HG03103 (cell line): ENCODE measurements at regions not wholly inside any gene's neighbourhood (a gene's known extent, or its start where the extent isn't known, plus 50 kb on each side); places are given as distances from the start of the nearest gene placed in this dataset.

ENCODE experiments used
- ATAC-seq: cut with Tn5 transposase; IDR thresholded peaks from one replicate; pipeline ENCODE4 v1.9.1; 2021; ENCODE audit warnings: low read depth; ENCODE audit not compliant: unreplicated experiment

GRCh38 chr2:161570424-161571050 is 53.7 kb upstream of the SLC4A10 start:
- ATAC-seq = no peak

- no peak for ATAC-seq
Measured at GRCh38 chr2:161571051-161571429, 53.2 kb upstream of the SLC4A10 start.
